Thyroid gland (tissue), 4 donors: ENCODE measurements at regions not wholly inside any gene's neighbourhood (a gene's known extent, or its start where the extent isn't known, plus 50 kb on each side); places are given as distances from the start of the nearest gene placed in this dataset.
"Not testable (repeated sequence)": the region's sequence is repeated elsewhere in the genome, so short reads cannot be mapped to it uniquely, and the experiment has no call there.

Experiments used
- DNase-seq, 2 donors: peaks; one replicate each; pipeline ENCODE4 v3.0.0-alpha.2; 2019
- H3K27ac ChIP-seq, 3 donors: fragments of 200-600 bp; sonication (generic); 1 replicate in 2 of 3; 2 replicates in 1 of 3; pipeline ENCODE4 v1.5.1; 2016 to 2019; ENCODE audit warnings: mild to moderate bottlenecking in 1 of 3, moderate library complexity in 1 of 3
- H3K27me3 ChIP-seq: fragments of 200-600 bp; sonication (generic); one replicate; pipeline ENCODE4 v1.5.1; 2019
- H3K36me3 ChIP-seq, 2 donors: fragments of 200-600 bp; sonication (generic); one replicate each; pipeline ENCODE4 v1.5.1; 2016 to 2019
- H3K4me1 ChIP-seq, 2 donors: fragments of 200-600 bp; sonication (generic); one replicate each; pipeline ENCODE4 v1.5.1; 2017 to 2019
- H3K4me3 ChIP-seq, 3 donors: fragments of 200-600 bp; sonication (generic); replicated peaks in 1 of 3; 1 replicate in 2 of 3; 2 replicates in 1 of 3; pipeline ENCODE4 v1.5.1; 2016; ENCODE audit warnings: mild to moderate bottlenecking in 1 of 3
- H3K9me3 ChIP-seq: fragments of 200-600 bp; sonication (generic); one replicate; pipeline ENCODE4 v1.5.1; 2017
- POLR2A ChIP-seq, 2 donors: fragments of 450-650 bp; IDR thresholded peaks; one replicate each; pipeline ENCODE4 v1.6.1; 2017; ENCODE audit warnings: antibody characterized with exemption in 2 of 2, mild to moderate bottlenecking in 2 of 2, moderate library complexity in 1 of 2
- WGBS, 2 donors: methylation state at CpG; one replicate each; pipeline ENCODE4 v1.1.5; 2017; 5-methylcytosine and 5-hydroxymethylcytosine counted together
- intact Hi-C: fragments of 100-400 bp; cut with DNase I; formaldehyde crosslinking; loops from one replicate; pipeline ENCODE4 v1.15.1; 2023
- TF ChIP-seq, protein P1 (sequence below), 6 experiments: fragments of 200-600 bp in 3 of 6; fragments of 450-650 bp in 3 of 6; sonication (generic) in 3 of 6; IDR thresholded peaks; one replicate each; pipeline ENCODE4 v1.5.1; 2016 to 2019; ENCODE audit warnings: antibody characterized with exemption in 6 of 6, mild to moderate bottlenecking in 2 of 6, inconsistent platforms in 1 of 6, moderate library complexity in 1 of 6

DNA sequence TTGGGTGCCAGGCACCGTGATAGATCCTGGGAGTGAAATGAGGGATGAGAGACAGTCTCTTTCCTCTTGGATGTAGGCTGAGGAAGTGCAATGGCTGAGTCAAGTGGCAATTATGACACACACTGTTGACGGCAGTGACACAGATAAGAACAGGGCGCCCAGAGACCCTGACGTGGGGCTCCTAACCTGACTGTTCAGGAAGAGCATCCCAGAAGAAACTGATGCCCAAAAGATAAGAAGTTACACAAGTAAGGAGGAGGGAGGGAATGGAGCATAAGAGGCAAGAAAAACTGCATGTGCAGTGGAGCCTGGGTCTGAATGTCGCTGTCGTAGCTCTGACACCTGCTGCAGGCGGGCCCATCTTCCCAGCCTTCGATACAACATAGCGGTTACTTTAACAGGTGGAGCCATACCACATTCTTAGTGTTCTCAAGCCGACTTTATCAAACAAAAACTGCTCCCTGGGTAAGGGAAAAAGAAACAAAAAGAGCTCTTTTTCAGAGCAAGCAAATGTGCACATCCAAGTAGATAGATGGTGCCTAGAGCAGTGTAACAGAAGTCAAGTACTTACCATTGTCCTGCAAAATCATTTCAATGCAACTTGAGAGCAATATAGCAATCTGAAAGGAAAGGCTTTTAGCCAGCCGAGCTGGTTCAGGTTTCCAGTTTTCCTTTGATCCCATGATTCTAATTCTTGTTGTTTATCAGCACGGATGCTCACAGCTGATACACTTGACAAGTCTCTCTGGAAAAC lies 463.9 kb upstream of the JARID2 start:
- H3K27me3 ChIP-seq: no peaks in the 10 kb centered on the region
- no peaks in the 10 kb centered on the region for H3K4me1 ChIP-seq
- intact Hi-C loops: no loop called here
- no peak overlapping the region for H3K27ac ChIP-seq
- H3K36me3 ChIP-seq: no peaks in the 10 kb centered on the region
- DNase-seq: no peak
- H3K4me3 ChIP-seq: no peak overlapping the region
- WGBS, 2 donors: 80 to 81% methylated on average over 12 of the region's 12 CpGs
- no peaks in the 10 kb centered on the region for H3K9me3 ChIP-seq
- TF ChIP-seq, protein P1, sequence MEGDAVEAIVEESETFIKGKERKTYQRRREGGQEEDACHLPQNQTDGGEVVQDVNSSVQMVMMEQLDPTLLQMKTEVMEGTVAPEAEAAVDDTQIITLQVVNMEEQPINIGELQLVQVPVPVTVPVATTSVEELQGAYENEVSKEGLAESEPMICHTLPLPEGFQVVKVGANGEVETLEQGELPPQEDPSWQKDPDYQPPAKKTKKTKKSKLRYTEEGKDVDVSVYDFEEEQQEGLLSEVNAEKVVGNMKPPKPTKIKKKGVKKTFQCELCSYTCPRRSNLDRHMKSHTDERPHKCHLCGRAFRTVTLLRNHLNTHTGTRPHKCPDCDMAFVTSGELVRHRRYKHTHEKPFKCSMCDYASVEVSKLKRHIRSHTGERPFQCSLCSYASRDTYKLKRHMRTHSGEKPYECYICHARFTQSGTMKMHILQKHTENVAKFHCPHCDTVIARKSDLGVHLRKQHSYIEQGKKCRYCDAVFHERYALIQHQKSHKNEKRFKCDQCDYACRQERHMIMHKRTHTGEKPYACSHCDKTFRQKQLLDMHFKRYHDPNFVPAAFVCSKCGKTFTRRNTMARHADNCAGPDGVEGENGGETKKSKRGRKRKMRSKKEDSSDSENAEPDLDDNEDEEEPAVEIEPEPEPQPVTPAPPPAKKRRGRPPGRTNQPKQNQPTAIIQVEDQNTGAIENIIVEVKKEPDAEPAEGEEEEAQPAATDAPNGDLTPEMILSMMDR (IDR thresholded peaks at IDR 0.05): no peak
- no peak for TF ChIP-seq POLR2A (IDR thresholded peaks at IDR 0.05)

DNA sequence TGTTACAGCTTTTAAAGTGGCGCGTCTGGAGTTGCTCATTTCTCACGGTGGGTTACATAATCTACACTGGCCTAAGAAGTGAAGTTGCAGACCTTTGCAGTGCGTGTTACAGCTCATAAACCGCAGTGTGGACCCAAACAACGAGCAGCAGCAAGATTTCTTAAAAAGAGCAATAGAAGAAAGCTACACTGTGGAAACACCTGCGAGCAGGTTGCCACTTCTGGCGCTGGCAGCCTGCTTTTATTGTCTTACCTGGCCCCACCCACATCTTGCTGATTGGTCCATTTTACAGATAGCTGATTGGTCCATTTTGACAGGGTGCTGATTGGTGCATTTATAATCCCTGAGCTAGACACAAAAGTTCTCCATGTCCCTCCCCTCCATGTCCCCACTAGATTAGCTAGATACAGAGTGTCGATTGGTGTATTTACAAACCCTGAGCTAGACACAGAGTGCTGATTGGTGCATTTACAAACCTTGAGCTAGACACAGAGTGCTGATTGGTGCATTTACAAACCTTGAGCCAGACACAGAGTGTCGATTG lies 462.9 kb upstream of the JARID2 start:
- intact Hi-C loops, H3K4me3 ChIP-seq, H3K27me3 ChIP-seq, H3K27ac ChIP-seq, H3K36me3 ChIP-seq, H3K9me3 ChIP-seq, H3K4me1 ChIP-seq, DNase-seq: not testable (repeated sequence)
- 97 to 98% methylated on average over 10 of the region's 10 CpGs for WGBS, 2 donors

DNA sequence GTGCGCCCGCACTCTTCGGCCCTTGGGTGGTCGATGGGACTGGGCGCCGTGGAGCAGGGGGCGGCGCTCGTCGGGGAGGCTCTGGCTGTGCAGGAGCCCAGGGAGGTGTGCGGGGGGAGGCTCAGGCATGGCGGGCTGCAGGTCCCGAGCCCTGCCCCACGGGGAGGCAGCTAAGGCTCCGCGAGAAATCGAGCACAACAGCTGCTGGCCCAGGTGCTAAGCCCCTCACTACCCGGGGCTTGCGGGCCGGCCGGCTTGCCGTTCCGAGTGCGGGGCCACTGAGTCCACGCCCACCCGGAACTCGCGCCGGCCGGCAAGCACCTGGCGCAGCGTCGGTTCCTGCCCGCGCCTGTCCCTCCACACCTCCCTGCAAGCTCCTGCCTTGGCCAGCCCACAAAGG lies 462.3 kb upstream of the JARID2 start:
- 97 to 98% methylated on average over 21 to 22 of the region's 35 CpGs for WGBS, 2 donors

DNA sequence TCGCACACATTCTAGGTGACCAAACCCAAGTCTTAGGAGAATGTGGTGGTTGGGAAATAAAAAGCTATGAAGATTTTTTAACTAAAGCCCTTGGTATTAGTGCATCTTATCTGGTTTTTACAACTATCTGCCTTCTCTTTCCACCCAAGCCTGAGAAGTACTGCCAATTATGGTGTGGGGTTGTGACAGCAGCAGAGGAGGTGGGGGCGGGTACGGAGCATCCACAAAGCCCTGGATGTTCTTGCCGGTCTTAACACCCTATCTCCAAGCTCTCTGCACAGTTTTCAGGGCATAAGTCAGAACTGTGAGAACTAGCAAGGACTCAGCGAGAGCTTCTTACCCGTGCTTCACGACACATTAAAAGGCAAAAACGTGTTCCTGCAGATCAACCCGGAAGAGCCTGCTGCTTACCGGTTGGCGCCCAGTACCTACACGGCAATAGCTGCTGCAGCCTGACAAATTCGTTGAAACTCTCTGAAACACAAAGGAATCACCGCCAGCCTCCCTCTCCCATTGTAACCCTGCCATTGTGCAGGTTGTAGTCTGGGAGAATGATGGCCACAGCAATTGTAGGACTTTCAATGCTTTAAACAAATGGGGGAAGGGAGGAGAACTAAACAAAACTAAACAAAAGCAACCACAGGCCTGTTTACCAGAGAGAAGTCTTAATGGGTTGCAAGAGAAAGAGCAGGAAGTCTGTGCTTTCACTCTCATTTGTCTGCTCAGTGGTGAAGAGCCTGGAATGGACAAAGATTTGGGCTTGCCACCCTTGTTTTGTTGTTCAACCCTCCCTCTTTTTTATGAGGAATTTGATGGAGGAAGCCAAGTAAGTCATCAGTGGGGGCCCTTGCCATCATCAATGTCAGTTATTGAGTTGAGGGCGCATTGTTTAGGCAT lies 461.0 kb upstream of the JARID2 start:
- 55 to 63% methylated on average over 15 of the region's 15 CpGs for WGBS, 2 donors
- Histone ChIP-seq H3K4me3 (no peak overlapping the region), H3K27me3 (no peaks in the 10 kb centered on the region), H3K36me3 (no peaks in the 10 kb centered on the region), H3K9me3 (no peaks in the 10 kb centered on the region), H3K27ac (no peak overlapping the region), H3K4me1 (no peaks in the 10 kb centered on the region)
- intact Hi-C loops: no loop called here
- TF ChIP-seq POLR2A (IDR thresholded peaks at IDR 0.05): no peak
- DNase-seq: no peak

More for the DNA sequence above, 462.3 kb upstream of the JARID2 start:
- H3K36me3 ChIP-seq: no peaks in the 10 kb centered on the region
- H3K4me1 ChIP-seq: no peaks in the 10 kb centered on the region
- no peak overlapping the region for H3K4me3 ChIP-seq
- H3K9me3 ChIP-seq: no peaks in the 10 kb centered on the region
- intact Hi-C loops: no loop called here
- TF ChIP-seq POLR2A (IDR thresholded peaks at IDR 0.05): no peak
- TF ChIP-seq, protein P1 (IDR thresholded peaks at IDR 0.05): no peak
- no peak overlapping the region for H3K27ac ChIP-seq
- DNase-seq: no peak
- H3K27me3 ChIP-seq: no peaks in the 10 kb centered on the region

DNA sequence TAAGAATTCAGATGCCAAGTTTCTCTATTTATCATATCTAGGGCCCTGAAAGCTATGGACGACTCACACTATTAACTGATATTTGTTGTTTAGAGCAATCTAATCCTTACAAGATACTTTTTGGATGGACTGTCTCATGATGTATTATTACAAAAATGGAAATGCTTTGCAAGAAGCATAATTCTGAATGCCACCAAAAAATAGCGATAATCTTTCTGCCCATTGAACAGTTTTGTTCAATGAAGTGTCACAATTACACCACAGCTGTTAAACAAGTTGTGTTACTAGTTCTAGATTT lies 460.4 kb upstream of the JARID2 start:
- no peak for DNase-seq
- Histone ChIP-seq H3K27me3 (no peaks in the 10 kb centered on the region), H3K9me3 (no peaks in the 10 kb centered on the region), H3K27ac (no peak overlapping the region), H3K4me1 (no peaks in the 10 kb centered on the region), H3K36me3 (no peaks in the 10 kb centered on the region), H3K4me3 (no peak overlapping the region)
- whole genome bisulfite sequencing, 2 donors: 94 to 98% methylated on average over 2 of the region's 2 CpGs
- TF ChIP-seq POLR2A (IDR thresholded peaks at IDR 0.05): no peak
- TF ChIP-seq, protein P1 (IDR thresholded peaks at IDR 0.05): no peak
- intact Hi-C loops: no loop called here

DNA sequence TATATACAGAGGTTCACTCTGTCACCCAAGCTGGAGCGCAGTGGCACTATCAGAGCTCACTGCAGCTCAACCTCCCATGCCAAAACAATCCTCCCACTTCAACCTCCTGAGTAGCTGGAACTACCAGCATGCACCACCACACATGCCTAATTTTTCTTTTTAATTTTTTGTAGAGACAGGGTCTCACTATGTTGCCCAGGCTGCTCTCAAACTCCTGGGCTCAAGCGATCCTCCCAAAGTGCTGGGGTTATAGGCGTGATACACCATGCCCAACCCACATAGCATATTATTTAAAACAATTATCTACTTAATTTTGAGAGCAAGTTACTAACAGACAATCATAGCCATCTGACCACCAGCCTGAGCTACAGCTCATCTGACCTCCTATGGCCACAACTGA lies 459.9 kb upstream of the JARID2 start:
- TF ChIP-seq, protein P1 (IDR thresholded peaks at IDR 0.05): no peak
- no peak for TF ChIP-seq POLR2A (IDR thresholded peaks at IDR 0.05)
- H3K27ac ChIP-seq: no peak overlapping the region
- H3K27me3 ChIP-seq: no peaks in the 10 kb centered on the region
- WGBS, 2 donors: 97 to 98% methylated on average over 3 of the region's 3 CpGs
- H3K9me3 ChIP-seq: no peaks in the 10 kb centered on the region
- DNase-seq: no peak
- intact Hi-C loops: no loop called here
- H3K4me3 ChIP-seq: no peak overlapping the region
- no peaks in the 10 kb centered on the region for H3K36me3 ChIP-seq
- no peaks in the 10 kb centered on the region for H3K4me1 ChIP-seq
